Dendritic cell treated with granulocyte-macrophage colony-stimulating factor and Interleukin-4, amounts not matched to agents 40 ng/mL and 50 ng/mL, for 4 days (primary cell): ENCODE measurements at regions not wholly inside any gene's neighbourhood (a gene's known extent, or its start where the extent isn't known, plus 50 kb on each side); places are given as distances from the start of the nearest gene placed in this dataset.
"Not testable (repeated sequence)": the region's sequence is repeated elsewhere in the genome, so short reads cannot be mapped to it uniquely, and the experiment has no call there.

ENCODE experiments used
- H3K27ac Mint-ChIP-seq: one replicate; pipeline ENCODE4 v1.8.0; 2022; ENCODE audit warnings: mild to moderate bottlenecking, mixed read lengths
- H3K27me3 Mint-ChIP-seq: one replicate; pipeline ENCODE4 v1.8.0; 2022; ENCODE audit warnings: mild to moderate bottlenecking, mixed read lengths
- H3K36me3 Mint-ChIP-seq: one replicate; pipeline ENCODE4 v1.8.0; 2022; ENCODE audit warnings: low read depth, mixed read lengths
- H3K4me1 Mint-ChIP-seq: one replicate; pipeline ENCODE4 v1.8.0; 2022; ENCODE audit warnings: low read depth, mixed read lengths
- H3K4me3 Mint-ChIP-seq: one replicate; pipeline ENCODE4 v1.8.0; 2022; ENCODE audit warnings: mild to moderate bottlenecking, moderate library complexity, mixed read lengths
- H3K9me3 Mint-ChIP-seq: one replicate; pipeline ENCODE4 v1.8.0; 2022; ENCODE audit warnings: mixed read lengths
- intact Hi-C: fragments of 100-400 bp; cut with micrococcal nuclease; formaldehyde crosslinking; loops from one replicate; pipeline ENCODE4 v1.15.0; 2022

GRCh38 chr15:77840991-77841775, 208.5 kb upstream of the LINGO1 start:
- Mint-ChIP-seq H3K36me3 (no peaks in the 10 kb centered on the region), H3K27ac (no peak overlapping the region), H3K9me3 (peaks cover 26% of the 10 kb centered on the region), H3K27me3 (peaks cover 10% of the 10 kb centered on the region), H3K4me1 (no peaks in the 10 kb centered on the region), H3K4me3 (no peak overlapping the region)
- intact Hi-C loops, result no loop called here

- H3K27me3 Mint-ChIP-seq, result peaks cover 9% of the 10 kb centered on the region
- no peak overlapping the region for H3K4me3 Mint-ChIP-seq
- peaks cover 19% of the 10 kb centered on the region for H3K9me3 Mint-ChIP-seq
- intact Hi-C loops, result no loop called here
- H3K36me3 Mint-ChIP-seq, result no peaks in the 10 kb centered on the region
- H3K27ac Mint-ChIP-seq, result no peak overlapping the region
- no peaks in the 10 kb centered on the region for H3K4me1 Mint-ChIP-seq
Observed at GRCh38 chr15:77839970-77840905, 207.5 kb upstream of the LINGO1 start.

GRCh38 chr15:77839456-77839855, 206.7 kb upstream of the LINGO1 start:
- intact Hi-C loops, result no loop called here
- no peaks in the 10 kb centered on the region for H3K4me1 Mint-ChIP-seq
- no peak overlapping the region for H3K4me3 Mint-ChIP-seq
- H3K9me3 Mint-ChIP-seq, result peaks cover 11% of the 10 kb centered on the region
- no peak overlapping the region for H3K27ac Mint-ChIP-seq
- H3K27me3 Mint-ChIP-seq, result peaks cover 9% of the 10 kb centered on the region
- H3K36me3 Mint-ChIP-seq, result no peaks in the 10 kb centered on the region

- peaks cover 9% of the 10 kb centered on the region for H3K27me3 Mint-ChIP-seq
- no peak overlapping the region for H3K4me3 Mint-ChIP-seq
- no peaks in the 10 kb centered on the region for H3K4me1 Mint-ChIP-seq
- H3K9me3 Mint-ChIP-seq, result peaks cover 3% of the 10 kb centered on the region
- no peak overlapping the region for H3K27ac Mint-ChIP-seq
- intact Hi-C loops, result no loop called here
- no peaks in the 10 kb centered on the region for H3K36me3 Mint-ChIP-seq
Observed at GRCh38 chr15:77838595-77838994, 205.9 kb upstream of the LINGO1 start.

GRCh38 chr15:77838061-77838460, 205.3 kb upstream of the LINGO1 start:
- Mint-ChIP-seq H3K27me3 (peaks cover 9% of the 10 kb centered on the region), H3K9me3 (no peaks in the 10 kb centered on the region), H3K36me3 (no peaks in the 10 kb centered on the region), H3K4me3 (no peak overlapping the region), H3K27ac (no peak overlapping the region), H3K4me1 (no peaks in the 10 kb centered on the region)
- intact Hi-C loops, result no loop called here

- Mint-ChIP-seq H3K4me3 (no peak overlapping the region), H3K9me3 (no peaks in the 10 kb centered on the region), H3K4me1 (no peaks in the 10 kb centered on the region), H3K27ac (no peak overlapping the region), H3K36me3 (no peaks in the 10 kb centered on the region), H3K27me3 (peaks cover 9% of the 10 kb centered on the region)
- intact Hi-C loops, result no loop called here
Observed at GRCh38 chr15:77837649-77838025, 204.9 kb upstream of the LINGO1 start.

GRCh38 chr15:77836906-77837648, 204.4 kb upstream of the LINGO1 start:
- no peaks in the 10 kb centered on the region for H3K36me3 Mint-ChIP-seq
- H3K27ac Mint-ChIP-seq, result no peak overlapping the region
- no peaks in the 10 kb centered on the region for H3K9me3 Mint-ChIP-seq
- intact Hi-C loops, result no loop called here
- no peaks in the 10 kb centered on the region for H3K4me1 Mint-ChIP-seq
- H3K4me3 Mint-ChIP-seq, result no peak overlapping the region
- peaks cover 7% of the 10 kb centered on the region for H3K27me3 Mint-ChIP-seq

GRCh38 chr15:77836121-77836692, 203.5 kb upstream of the LINGO1 start:
- no peaks in the 10 kb centered on the region for H3K4me1 Mint-ChIP-seq
- H3K27me3 Mint-ChIP-seq, result peaks cover 4% of the 10 kb centered on the region
- H3K27ac Mint-ChIP-seq, result no peak overlapping the region
- H3K9me3 Mint-ChIP-seq, result no peaks in the 10 kb centered on the region
- no peaks in the 10 kb centered on the region for H3K36me3 Mint-ChIP-seq
- intact Hi-C loops, result no loop called here
- H3K4me3 Mint-ChIP-seq, result no peak overlapping the region

GRCh38 chr15:77834276-77834990, 201.7 kb upstream of the LINGO1 start:
- Mint-ChIP-seq H3K4me1 (no peaks in the 10 kb centered on the region), H3K4me3 (no peak overlapping the region), H3K27ac (no peak overlapping the region), H3K27me3 (no peaks in the 10 kb centered on the region), H3K36me3 (no peaks in the 10 kb centered on the region), H3K9me3 (no peaks in the 10 kb centered on the region)
- intact Hi-C loops, result no loop called here

GRCh38 chr15:77832874-77833273, 200.2 kb upstream of the LINGO1 start:
- no peaks in the 10 kb centered on the region for H3K9me3 Mint-ChIP-seq
- no peak overlapping the region for H3K27ac Mint-ChIP-seq
- no peaks in the 10 kb centered on the region for H3K36me3 Mint-ChIP-seq
- no peaks in the 10 kb centered on the region for H3K4me1 Mint-ChIP-seq
- intact Hi-C loops, result no loop called here
- H3K27me3 Mint-ChIP-seq, result no peaks in the 10 kb centered on the region
- no peak overlapping the region for H3K4me3 Mint-ChIP-seq

- Mint-ChIP-seq H3K9me3 (no peaks in the 10 kb centered on the region), H3K36me3 (no peaks in the 10 kb centered on the region), H3K4me1 (no peaks in the 10 kb centered on the region), H3K27ac (no peak overlapping the region), H3K4me3 (no peak overlapping the region), H3K27me3 (no peaks in the 10 kb centered on the region)
- intact Hi-C loops, result no loop called here
Observed at GRCh38 chr15:77831986-77832385, 199.3 kb upstream of the LINGO1 start.

GRCh38 chr15:77830051-77830468, 197.3 kb upstream of the LINGO1 start:
- intact Hi-C loops, result no loop called here
- H3K9me3 Mint-ChIP-seq, result no peaks in the 10 kb centered on the region
- H3K4me1 Mint-ChIP-seq, result no peaks in the 10 kb centered on the region
- H3K4me3 Mint-ChIP-seq, result no peak overlapping the region
- no peaks in the 10 kb centered on the region for H3K36me3 Mint-ChIP-seq
- H3K27me3 Mint-ChIP-seq, result no peaks in the 10 kb centered on the region
- H3K27ac Mint-ChIP-seq, result no peak overlapping the region

- H3K9me3 Mint-ChIP-seq, H3K4me3 Mint-ChIP-seq, intact Hi-C loops, H3K27me3 Mint-ChIP-seq, H3K4me1 Mint-ChIP-seq, H3K36me3 Mint-ChIP-seq, H3K27ac Mint-ChIP-seq: not testable (repeated sequence)
Observed at GRCh38 chr15:77829331-77829730, 196.6 kb upstream of the LINGO1 start.
